H1 (cell line): ENCODE measurements at regions not wholly inside any gene's neighbourhood (a gene's known extent, or its start where the extent isn't known, plus 50 kb on each side); places are given as distances from the start of the nearest gene placed in this dataset.

ENCODE experiments used
- CTCF ChIA-PET: fragments of 300-600 bp; sonication (Branson Sonifier 250); formaldehyde crosslinking; loops from one replicate; lab custom pipeline; 2021; ENCODE audit not compliant: partially characterized antibody; lab: Charles Lee
- POLR2A ChIA-PET: fragments of 300-600 bp; sonication (Branson Sonifier 250); formaldehyde crosslinking; loops from one replicate; lab custom pipeline; 2021; ENCODE audit warnings: inconsistent platforms; ENCODE audit not compliant: partially characterized antibody; lab: Charles Lee
- DNase-seq, 2 experiments: peaks; one replicate each; pipeline versions ENCODE4 v3.0.0 to v3.0.0-alpha.2; 2010 to 2022; ENCODE audit warnings: low spot score in 2 of 2, low read depth in 1 of 2, mixed read lengths in 1 of 2
- FAIRE-seq: peaks from 2 replicates; lab custom pipeline; 2011; peaks lifted over from hg19 to GRCh38; lab: Jason Lieb, UNC
- H2AFZ ChIP-seq: 2 replicates; pipeline ENCODE4 v1.8.1; 2012; ENCODE audit warnings: low read length, inconsistent platforms
- H2AK5ac ChIP-seq: 2 replicates; pipeline ENCODE4 v1.6.1; 2013; ENCODE audit warnings: low read depth, low read length
- H2BK120ac ChIP-seq: replicated peaks from 2 replicates; pipeline ENCODE3; 2013; ENCODE audit warnings: low read depth, low read length, inconsistent platforms
- H2BK12ac ChIP-seq: 2 replicates; pipeline ENCODE4 v1.6.1; 2013; ENCODE audit warnings: low read depth, low read length
- H2BK15ac ChIP-seq: 2 replicates; pipeline ENCODE4 v1.6.1; 2013; ENCODE audit warnings: low read length
- H2BK20ac ChIP-seq: 2 replicates; pipeline ENCODE4 v1.6.1; 2013; ENCODE audit warnings: low read length
- H2BK5ac ChIP-seq: 2 replicates; pipeline ENCODE4 v1.6.1; 2013; ENCODE audit warnings: low read depth, low read length
- H3K14ac ChIP-seq: 2 replicates; pipeline ENCODE4 v1.6.1; 2013; ENCODE audit warnings: inconsistent platforms; ENCODE audit not compliant: insufficient read length
- H3K18ac ChIP-seq: 2 replicates; pipeline ENCODE4 v1.6.1; 2013; ENCODE audit warnings: low read length; ENCODE audit errors: extremely low read depth
- H3K23ac ChIP-seq: 2 replicates; pipeline ENCODE4 v1.6.1; 2013; ENCODE audit warnings: inconsistent platforms; ENCODE audit not compliant: insufficient read length
- H3K23me2 ChIP-seq: 2 replicates; pipeline ENCODE4 v1.6.1; 2013; ENCODE audit warnings: low read depth, low read length
- H3K27ac ChIP-seq: 2 replicates; pipeline ENCODE4 v1.6.1; 2011; ENCODE audit warnings: low read depth, low read length, inconsistent platforms
- H3K27me3 ChIP-seq, 4 experiments: replicated peaks in 1 of 4; 1 replicate in 1 of 4; 2 replicates in 3 of 4; pipeline versions ENCODE4 v1.6.1 to v1.8.1; 2011 to 2013; ENCODE audit warnings: low read length in 3 of 4, mild to moderate bottlenecking in 3 of 4, inconsistent platforms in 2 of 4, mixed read lengths in 2 of 4, moderate library complexity in 1 of 4; ENCODE audit not compliant: control insufficient read depth in 3 of 4, insufficient read depth in 3 of 4; ENCODE audit errors: extremely low read depth in 1 of 4
- H3K36me3 ChIP-seq, 4 experiments: 2 replicates each; pipeline versions ENCODE4 v1.6.1 to v1.8.1; 2011 to 2013; ENCODE audit warnings: mild to moderate bottlenecking in 4 of 4, low read length in 3 of 4, moderate library complexity in 2 of 4, control low read depth in 1 of 4, inconsistent platforms in 1 of 4; ENCODE audit not compliant: insufficient read depth in 4 of 4, control insufficient read depth in 2 of 4
- H3K4ac ChIP-seq: replicated peaks from 2 replicates; pipeline ENCODE3; 2013; ENCODE audit warnings: low read length, low read depth, mixed read lengths, inconsistent platforms; ENCODE audit not compliant: insufficient read length
- H3K4me1 ChIP-seq, 4 experiments: replicated peaks in 1 of 4; 1 replicate in 1 of 4; 2 replicates in 3 of 4; pipeline versions ENCODE4 v1.6.1 to v1.8.1; 2011 to 2013; ENCODE audit warnings: low read length in 3 of 4, inconsistent platforms in 2 of 4, mixed read lengths in 1 of 4; ENCODE audit not compliant: insufficient read depth in 4 of 4, control insufficient read depth in 3 of 4
- H3K4me2 ChIP-seq, 2 experiments: 2 replicates each; pipeline versions ENCODE4 v1.6.1 to v1.8.1; 2011 to 2013; ENCODE audit warnings: low read depth in 2 of 2, low read length in 2 of 2, control low read depth in 1 of 2, inconsistent platforms in 1 of 2, mild to moderate bottlenecking in 1 of 2; ENCODE audit not compliant: insufficient read depth in 1 of 2
- H3K4me3 ChIP-seq, 4 experiments: fragments of 200-600, 300-600 bp in 1 of 4; sonication (generic), shearing (Covaris generic), sonication (Bioruptor Twin) in 1 of 4; 2 replicates each; pipeline versions ENCODE4 v1.5.1 to v1.8.1; 2011 to 2016; ENCODE audit warnings: low read length in 4 of 4, low read depth in 3 of 4, control low read depth in 2 of 4, inconsistent platforms in 2 of 4, mild to moderate bottlenecking in 2 of 4, mixed read lengths in 1 of 4, moderate library complexity in 1 of 4; ENCODE audit not compliant: insufficient read depth in 2 of 4; ENCODE audit errors: extremely low read depth in 1 of 4
- H3K56ac ChIP-seq: replicated peaks from 2 replicates; pipeline ENCODE3; 2013; ENCODE audit warnings: low read depth, mild to moderate bottlenecking, mixed read lengths, low read length, inconsistent platforms; ENCODE audit not compliant: insufficient read length
- H3K79me1 ChIP-seq: 2 replicates; pipeline ENCODE4 v1.6.1; 2013; ENCODE audit warnings: low read depth, low read length, control low read depth
- H3K79me2 ChIP-seq, 2 experiments: 2 replicates each; pipeline versions ENCODE4 v1.6.1 to v1.8.1; 2012 to 2013; ENCODE audit warnings: low read length in 2 of 2, mild to moderate bottlenecking in 2 of 2, inconsistent platforms in 1 of 2; ENCODE audit not compliant: insufficient read depth in 2 of 2, control insufficient read depth in 1 of 2
- H3K9ac ChIP-seq, 4 experiments: replicated peaks in 1 of 4; 1 replicate in 1 of 4; 2 replicates in 3 of 4; pipeline versions ENCODE4 v1.6.1 to v1.8.1; 2011 to 2013; ENCODE audit warnings: low read depth in 3 of 4, low read length in 3 of 4, control low read depth in 2 of 4, mild to moderate bottlenecking in 2 of 4, moderate library complexity in 2 of 4, inconsistent platforms in 1 of 4; ENCODE audit errors: extremely low read depth in 1 of 4
- H3K9me3 ChIP-seq, 2 experiments: 2 replicates each; pipeline versions ENCODE4 v1.6.1 to v1.8.1; 2012 to 2013; ENCODE audit warnings: mild to moderate bottlenecking in 2 of 2, moderate library complexity in 2 of 2, control low read depth in 1 of 2, inconsistent platforms in 1 of 2, low read depth in 1 of 2, low read length in 1 of 2, mixed read lengths in 1 of 2; ENCODE audit not compliant: insufficient read depth in 2 of 2
- H4K20me1 ChIP-seq, 2 experiments: replicated peaks in 1 of 2; 2 replicates each; pipeline versions ENCODE3 to v1.8.1; 2011 to 2013; ENCODE audit warnings: inconsistent platforms in 2 of 2, low read length in 2 of 2, mild to moderate bottlenecking in 1 of 2; ENCODE audit not compliant: insufficient read depth in 2 of 2, control insufficient read depth in 1 of 2
- H4K5ac ChIP-seq: 2 replicates; pipeline ENCODE4 v1.6.1; 2013; ENCODE audit warnings: low read length, low read depth, mixed read lengths, inconsistent platforms; ENCODE audit not compliant: insufficient read length
- H4K8ac ChIP-seq: 2 replicates; pipeline ENCODE4 v1.8.0; 2013; ENCODE audit warnings: mild to moderate bottlenecking, moderate library complexity, low read length, inconsistent platforms; ENCODE audit not compliant: insufficient read depth; ENCODE audit errors: extremely low read depth
- H4K91ac ChIP-seq: replicated peaks from 2 replicates; pipeline ENCODE3; 2013; ENCODE audit warnings: low read length, mixed read lengths, inconsistent platforms; ENCODE audit not compliant: insufficient read length
- KDM5A ChIP-seq: fragments of 200-600 bp; IDR thresholded peaks from 2 replicates; pipeline ENCODE4 v1.7.1; 2012; ENCODE audit warnings: mild to moderate bottlenecking, low read length, inconsistent platforms, mixed read lengths
- WGBS, 2 experiments: shearing (Covaris generic) in 1 of 2; methylation state at CpG; one replicate each; pipeline versions ENCODE4 v1.1.6 to v1.1.7; 2013 to 2015; ENCODE audit warnings: low lambda C conversion rate in 2 of 2, mixed read lengths in 2 of 2, inconsistent platforms in 1 of 2, low coverage in 1 of 2, missing lambda C conversion rate in 1 of 2; ENCODE audit not compliant: insufficient replicate concordance in 2 of 2, insufficient coverage in 1 of 2, insufficient read length in 1 of 2; ENCODE audit errors: extremely low coverage in 1 of 2, missing lambda C conversion rate in 1 of 2; 5-methylcytosine and 5-hydroxymethylcytosine counted together

- Histone ChIP-seq H4K91ac (no peak overlapping the region), H3K4ac (no peak overlapping the region), H3K27ac (no peak overlapping the region), H2BK20ac (no peak overlapping the region), H4K8ac (no peak overlapping the region), H3K36me3 (peaks cover 0 to 7% (median 0%) of the 10 kb centered on the region in 4 experiments; a peak in 2 of 8 replicates), H3K18ac (no peak overlapping the region), H2AFZ (no peak overlapping the region), H2BK5ac (no peak overlapping the region), H3K27me3 (no peaks in the 10 kb centered on the region), H3K79me1 (no peaks in the 10 kb centered on the region), H3K4me1 (peaks cover 0 to 7% (median 4%) of the 10 kb centered on the region in 4 experiments; a peak in 2 of 7 replicates), H3K23ac (no peak overlapping the region), H2BK12ac (no peak overlapping the region), H2BK120ac (no peak overlapping the region), H3K14ac (no peak overlapping the region), H3K9ac (no peak overlapping the region), H3K56ac (no peak overlapping the region), H4K20me1 (no peaks in the 10 kb centered on the region), H2BK15ac (no peak overlapping the region), H2AK5ac (no peak overlapping the region), H3K4me2 (no peak overlapping the region), H4K5ac (no peak overlapping the region), H3K9me3 (peaks cover 15 to 16% of the 10 kb centered on the region in 2 experiments), H3K23me2 (no peaks in the 10 kb centered on the region), H3K4me3 (no peak overlapping the region), H3K79me2 (no peaks in the 10 kb centered on the region)
- FAIRE-seq (no peak), DNase-seq (no peak)
- CTCF ChIA-PET = interaction anchor here (0.7 to 2.4 kb wide), 4 partner anchors 13 to 95 kb away, joined by 3 to 16 read pairs (median 4); no protein-coding TSS in a partner anchor
- POLR2A ChIA-PET = no interaction called here
- WGBS, 2 experiments = 92% methylated on average over 3 of the region's 3 CpGs; no CpG with 5 or more reads in 1 of the 2 experiments
- no peak for TF ChIP-seq KDM5A
These were observed 52.4 kb upstream of the HTR2A start for GRCh38 chr13:46949211-46949610.
